Keratinocyte (primary cell): ENCODE measurements at regions not wholly inside any gene's neighbourhood (a gene's known extent, or its start where the extent isn't known, plus 50 kb on each side); places are given as distances from the start of the nearest gene placed in this dataset.

Experiments used
- DNase-seq: peaks from one replicate; pipeline ENCODE4 v3.0.0-alpha.2; 2011; ENCODE audit warnings: low read depth, missing footprints, low spot score
- FAIRE-seq: peaks from 2 replicates; lab custom pipeline; 2011; peaks lifted over from hg19 to GRCh38; lab: Jason Lieb, UNC
- H2AFZ ChIP-seq: 2 replicates; pipeline ENCODE4 v1.6.0; 2012; ENCODE audit warnings: low read length, control low read depth, inconsistent platforms; ENCODE audit not compliant: control insufficient read depth
- H3K27ac ChIP-seq: 2 replicates; pipeline ENCODE4 v1.5.1; 2011; ENCODE audit warnings: low read length; ENCODE audit not compliant: control insufficient read depth, insufficient read depth
- H3K27me3 ChIP-seq: 3 replicates; pipeline ENCODE4 v1.6.0; 2011; ENCODE audit warnings: low read length; ENCODE audit not compliant: control insufficient read depth, insufficient read depth; ENCODE audit errors: extremely low read depth
- H3K36me3 ChIP-seq, 2 experiments: 2 replicates in 1 of 2; 3 replicates in 1 of 2; pipeline ENCODE4 v1.5.1; 2011; ENCODE audit warnings: low read length in 2 of 2, mild to moderate bottlenecking in 1 of 2; ENCODE audit not compliant: control insufficient read depth in 2 of 2, insufficient read depth in 2 of 2; ENCODE audit errors: extremely low read depth in 1 of 2
- H3K4me1 ChIP-seq: 3 replicates; pipeline ENCODE4 v1.5.1; 2011; ENCODE audit warnings: low read length; ENCODE audit not compliant: control insufficient read depth, insufficient read depth; ENCODE audit errors: extremely low read depth
- H3K4me2 ChIP-seq: 3 replicates; pipeline ENCODE4 v1.6.0; 2011; ENCODE audit warnings: low read depth, low read length; ENCODE audit not compliant: control insufficient read depth, insufficient read depth; ENCODE audit errors: extremely low read depth
- H3K4me3 ChIP-seq, 3 experiments: fragments of 200-600 bp in 1 of 3; sonication (generic) in 1 of 3; 2 replicates in 2 of 3; 3 replicates in 1 of 3; pipeline ENCODE4 v1.5.1; 2011 to 2016; ENCODE audit warnings: low read length in 3 of 3, mild to moderate bottlenecking in 3 of 3, control low read depth in 2 of 3, inconsistent platforms in 1 of 3, low read depth in 1 of 3, mixed read lengths in 1 of 3, mixed run types in 1 of 3, moderate library complexity in 1 of 3; ENCODE audit not compliant: control insufficient read depth in 2 of 3, insufficient read depth in 2 of 3; ENCODE audit errors: extremely low read depth in 1 of 3
- H3K79me2 ChIP-seq: 2 replicates; pipeline ENCODE4 v1.6.0; 2012; ENCODE audit warnings: low read length; ENCODE audit not compliant: control insufficient read depth, insufficient read depth
- H3K9ac ChIP-seq: 3 replicates; pipeline ENCODE4 v1.6.0; 2011; ENCODE audit warnings: low read length; ENCODE audit not compliant: control insufficient read depth, insufficient read depth; ENCODE audit errors: extremely low read depth
- H3K9me1 ChIP-seq: 3 replicates; pipeline ENCODE4 v1.6.0; 2011; ENCODE audit warnings: low read length; ENCODE audit not compliant: control insufficient read depth, insufficient read depth; ENCODE audit errors: extremely low read depth
- H3K9me3 ChIP-seq: 2 replicates; pipeline ENCODE4 v1.5.1; 2012; ENCODE audit warnings: low read depth, low read length; ENCODE audit not compliant: control insufficient read depth
- H4K20me1 ChIP-seq: 3 replicates; pipeline ENCODE4 v1.6.0; 2011; ENCODE audit warnings: low read length; ENCODE audit not compliant: control insufficient read depth, insufficient read depth; ENCODE audit errors: extremely low read depth
- EZH2 ChIP-seq: IDR thresholded peaks from one replicate; pipeline ENCODE4 v1.6.1; 2012; ENCODE audit warnings: inconsistent platforms, mild to moderate bottlenecking, low read length, moderate library complexity
- dilution Hi-C: fragments of 300-500 bp; cut with MboI; formaldehyde crosslinking; loops from one replicate; pipeline ENCODE4 v1.7.0; 2020; ENCODE audit warnings: low sequenced_read_pairs; ENCODE audit not compliant: extremely low pct_ligation_motif_present
- TF ChIP-seq, protein P1 (sequence below), 3 experiments: IDR thresholded peaks in 1 of 3; conservative IDR thresholded peaks in 1 of 3; optimal IDR thresholded peaks in 1 of 3; 2 replicates in 2 of 3; 3 replicates in 1 of 3; pipeline versions ENCODE3 to v1.5.1; 2011; ENCODE audit warnings: low read length in 3 of 3, mild to moderate bottlenecking in 3 of 3, moderate library complexity in 2 of 3, control low read depth in 1 of 3, inconsistent platforms in 1 of 3; ENCODE audit not compliant: insufficient read depth in 2 of 3; ENCODE audit errors: extremely low read depth in 1 of 3

DNA sequence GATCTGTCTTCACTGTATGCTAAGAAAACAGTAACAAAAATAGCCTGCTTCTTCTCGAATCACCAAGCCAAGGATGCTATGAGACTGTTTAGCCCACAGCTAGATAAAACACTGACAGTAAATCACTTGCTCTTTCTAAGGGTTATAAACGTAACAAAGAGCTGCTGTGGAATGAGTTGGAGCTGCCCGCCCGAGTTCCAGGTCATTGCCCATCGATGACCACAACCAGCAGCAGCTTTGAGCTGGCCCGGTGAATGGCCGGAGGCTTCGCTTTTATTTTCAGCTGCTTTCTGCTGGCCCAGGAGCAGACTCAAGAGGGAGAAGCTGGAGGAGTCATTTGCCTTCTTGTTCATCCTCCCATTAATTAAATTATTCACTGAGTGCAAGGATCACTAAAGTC is 82.2 kb upstream of the CDH4 start:
- no peak for FAIRE-seq
- H3K27ac ChIP-seq = no peak overlapping the region
- dilution Hi-C loops = no loop called here
- no peak overlapping the region for H3K9ac ChIP-seq
- no peaks in the 10 kb centered on the region for H3K9me1 ChIP-seq
- DNase-seq = no peak
- H3K4me1 ChIP-seq = peaks cover 12% of the 10 kb centered on the region
- no peak overlapping the region for H3K4me2 ChIP-seq
- H2AFZ ChIP-seq = no peak overlapping the region
- no peaks in the 10 kb centered on the region for H3K9me3 ChIP-seq
- H3K79me2 ChIP-seq = no peaks in the 10 kb centered on the region
- TF ChIP-seq, protein P1, sequence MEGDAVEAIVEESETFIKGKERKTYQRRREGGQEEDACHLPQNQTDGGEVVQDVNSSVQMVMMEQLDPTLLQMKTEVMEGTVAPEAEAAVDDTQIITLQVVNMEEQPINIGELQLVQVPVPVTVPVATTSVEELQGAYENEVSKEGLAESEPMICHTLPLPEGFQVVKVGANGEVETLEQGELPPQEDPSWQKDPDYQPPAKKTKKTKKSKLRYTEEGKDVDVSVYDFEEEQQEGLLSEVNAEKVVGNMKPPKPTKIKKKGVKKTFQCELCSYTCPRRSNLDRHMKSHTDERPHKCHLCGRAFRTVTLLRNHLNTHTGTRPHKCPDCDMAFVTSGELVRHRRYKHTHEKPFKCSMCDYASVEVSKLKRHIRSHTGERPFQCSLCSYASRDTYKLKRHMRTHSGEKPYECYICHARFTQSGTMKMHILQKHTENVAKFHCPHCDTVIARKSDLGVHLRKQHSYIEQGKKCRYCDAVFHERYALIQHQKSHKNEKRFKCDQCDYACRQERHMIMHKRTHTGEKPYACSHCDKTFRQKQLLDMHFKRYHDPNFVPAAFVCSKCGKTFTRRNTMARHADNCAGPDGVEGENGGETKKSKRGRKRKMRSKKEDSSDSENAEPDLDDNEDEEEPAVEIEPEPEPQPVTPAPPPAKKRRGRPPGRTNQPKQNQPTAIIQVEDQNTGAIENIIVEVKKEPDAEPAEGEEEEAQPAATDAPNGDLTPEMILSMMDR (optimal IDR thresholded peaks at IDR 0.05 in 1 of 3, IDR thresholded peaks at IDR 0.05 in 1 of 3, conservative IDR thresholded peaks at IDR 0.05 in 1 of 3; ENCODE audit: extremely low read depth in 1 of 3, insufficient read depth in 2 of 3, low read length in 3 of 3) = no peak
- no peak for TF ChIP-seq EZH2
- H3K4me3 ChIP-seq = no peak overlapping the region
- no peaks in the 10 kb centered on the region for H3K36me3 ChIP-seq
- H4K20me1 ChIP-seq = no peaks in the 10 kb centered on the region
- H3K27me3 ChIP-seq = peaks cover 39% of the 10 kb centered on the region

DNA sequence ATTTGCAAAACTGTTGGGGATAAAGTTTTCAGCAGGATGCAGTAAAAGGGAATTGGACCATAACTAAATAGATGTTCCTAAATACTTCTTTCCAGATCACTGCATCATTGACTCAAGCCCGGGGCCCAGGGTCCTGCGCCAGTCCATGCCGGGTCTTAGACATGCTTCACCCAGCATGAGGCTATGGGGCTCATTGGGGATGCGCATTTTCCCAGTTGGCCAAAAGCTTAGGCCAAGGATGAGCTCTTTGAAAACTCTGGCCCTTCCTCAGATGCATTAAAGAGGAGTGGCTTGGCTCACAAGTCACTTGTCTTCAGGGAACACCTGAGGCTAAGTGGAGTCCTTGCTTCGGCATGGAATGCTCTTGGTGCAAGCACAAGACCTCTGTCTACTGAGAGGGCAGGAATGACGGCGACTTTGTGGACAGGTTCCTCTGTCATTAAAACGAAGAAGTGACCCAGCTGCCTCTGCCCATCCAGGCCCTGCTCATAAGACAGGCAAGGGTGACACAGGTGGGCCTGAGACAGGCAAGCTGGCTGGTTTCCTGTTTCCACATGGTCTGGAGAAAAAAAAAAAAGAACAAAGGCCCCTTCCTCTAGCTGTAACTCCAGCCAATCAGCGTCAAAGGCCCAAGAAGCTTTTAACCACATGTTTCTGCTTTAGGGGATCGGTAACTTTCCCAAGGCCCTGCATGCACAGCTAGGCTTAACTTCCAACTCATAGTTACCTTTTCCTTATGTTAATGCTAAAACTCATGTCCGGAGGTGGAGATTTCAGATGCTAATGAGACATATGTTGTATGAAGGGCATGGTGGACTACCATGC is 81.4 kb upstream of the CDH4 start:
- DNase-seq (no peak), FAIRE-seq (no peak)
- Histone ChIP-seq H3K4me3 (no peak overlapping the region), H3K36me3 (no peaks in the 10 kb centered on the region), H3K79me2 (no peaks in the 10 kb centered on the region), H4K20me1 (no peaks in the 10 kb centered on the region), H3K4me1 (peaks cover 12% of the 10 kb centered on the region), H3K27ac (no peak overlapping the region), H3K9me1 (no peaks in the 10 kb centered on the region), H3K27me3 (peaks cover 40% of the 10 kb centered on the region), H2AFZ (no peak overlapping the region), H3K9ac (no peak overlapping the region), H3K9me3 (no peaks in the 10 kb centered on the region), H3K4me2 (no peak overlapping the region)
- TF ChIP-seq EZH2 = peak; percentile 11
- TF ChIP-seq, protein P1 (optimal IDR thresholded peaks at IDR 0.05 in 1 of 3, IDR thresholded peaks at IDR 0.05 in 1 of 3, conservative IDR thresholded peaks at IDR 0.05 in 1 of 3; ENCODE audit: extremely low read depth in 1 of 3, insufficient read depth in 2 of 3, low read length in 3 of 3) = no peak
- dilution Hi-C loops = no loop called here
